Smooth muscle cell (in vitro differentiated cells): ENCODE measurements at regions not wholly inside any gene's neighbourhood (a gene's known extent, or its start where the extent isn't known, plus 50 kb on each side); places are given as distances from the start of the nearest gene placed in this dataset.

Experiments
- DNase-seq: peaks from one replicate; lab custom pipeline; 2025; ENCODE audit not compliant: unreplicated experiment; lab: John Stamatoyannopoulos, UW
- H2AFZ ChIP-seq: fragments of 200-600 bp; sonication (generic); 2 replicates; pipeline ENCODE4 v1.6.0; 2016; ENCODE audit warnings: antibody characterized with exemption, low read depth, mild to moderate bottlenecking
- H3F3A ChIP-seq: fragments of 200-600 bp; sonication (generic); 2 replicates; pipeline ENCODE4 v1.6.0; 2017; ENCODE audit warnings: antibody characterized with exemption, low read depth
- H3K27ac ChIP-seq: fragments of 200-600 bp; sonication (generic); 2 replicates; pipeline ENCODE4 v1.5.1; 2016; ENCODE audit warnings: low read depth, mild to moderate bottlenecking
- H3K27me3 ChIP-seq: fragments of 200-600 bp; sonication (generic); 2 replicates; pipeline ENCODE4 v1.6.1; 2016; ENCODE audit warnings: low read depth, mild to moderate bottlenecking
- H3K36me3 ChIP-seq: fragments of 200-600 bp; sonication (generic); 2 replicates; pipeline ENCODE4 v1.5.1; 2016; ENCODE audit warnings: low read depth
- H3K4me1 ChIP-seq: fragments of 200-600 bp; sonication (generic); 2 replicates; pipeline ENCODE4 v1.5.1; 2016; ENCODE audit warnings: low read depth
- H3K4me2 ChIP-seq: fragments of 200-600 bp; sonication (generic); 2 replicates; pipeline ENCODE4 v1.6.0; 2016; ENCODE audit warnings: mild to moderate bottlenecking
- H3K4me3 ChIP-seq: fragments of 200-600 bp; sonication (generic); 2 replicates; pipeline ENCODE4 v1.5.1; 2016; ENCODE audit warnings: mild to moderate bottlenecking
- H3K79me2 ChIP-seq: fragments of 200-600 bp; sonication (generic); 2 replicates; pipeline ENCODE4 v1.6.0; 2016; ENCODE audit warnings: low read depth, mild to moderate bottlenecking
- H3K9ac ChIP-seq: fragments of 200-600 bp; sonication (generic); 2 replicates; pipeline ENCODE4 v1.6.0; 2016; ENCODE audit warnings: low read depth
- H3K9me3 ChIP-seq: fragments of 200-600 bp; sonication (generic); replicated peaks from 2 replicates; pipeline ENCODE4 v1.5.1; 2016; ENCODE audit warnings: low read depth
- H4K20me1 ChIP-seq: fragments of 200-600 bp; sonication (generic); 2 replicates; pipeline ENCODE4 v1.6.0; 2016; ENCODE audit warnings: low read depth
- CTCF ChIP-seq: fragments of 200-600 bp; sonication (generic); IDR thresholded peaks from 2 replicates; pipeline ENCODE4 v1.5.1; 2017; ENCODE audit warnings: borderline replicate concordance, mild to moderate bottlenecking, antibody characterized with exemption; ENCODE audit not compliant: insufficient read depth, poor library complexity, severe bottlenecking
- WGBS: methylation state at CpG from one replicate; pipeline ENCODE4 v1.1.7; 2016; ENCODE audit warnings: low lambda C conversion rate; 5-methylcytosine and 5-hydroxymethylcytosine counted together

- TF ChIP-seq CTCF: no peak
- Histone ChIP-seq H3K9me3 (no peaks in the 10 kb centered on the region), H3K27me3 (no peaks in the 10 kb centered on the region), H3K79me2 (no peaks in the 10 kb centered on the region), H3F3A (no peaks in the 10 kb centered on the region), H3K4me3 (no peak overlapping the region), H3K4me2 (no peak overlapping the region), H3K9ac (no peak overlapping the region), H2AFZ (no peak overlapping the region), H3K27ac (no peak overlapping the region), H3K4me1 (no peaks in the 10 kb centered on the region), H3K36me3 (no peaks in the 10 kb centered on the region), H4K20me1 (no peaks in the 10 kb centered on the region)
- 54% methylated on average over 2 of the region's 2 CpGs for WGBS
- DNase-seq: no peak
Measured at GRCh38 chrX:42106556-42106955, 183.2 kb upstream of the CASK start.

DNA sequence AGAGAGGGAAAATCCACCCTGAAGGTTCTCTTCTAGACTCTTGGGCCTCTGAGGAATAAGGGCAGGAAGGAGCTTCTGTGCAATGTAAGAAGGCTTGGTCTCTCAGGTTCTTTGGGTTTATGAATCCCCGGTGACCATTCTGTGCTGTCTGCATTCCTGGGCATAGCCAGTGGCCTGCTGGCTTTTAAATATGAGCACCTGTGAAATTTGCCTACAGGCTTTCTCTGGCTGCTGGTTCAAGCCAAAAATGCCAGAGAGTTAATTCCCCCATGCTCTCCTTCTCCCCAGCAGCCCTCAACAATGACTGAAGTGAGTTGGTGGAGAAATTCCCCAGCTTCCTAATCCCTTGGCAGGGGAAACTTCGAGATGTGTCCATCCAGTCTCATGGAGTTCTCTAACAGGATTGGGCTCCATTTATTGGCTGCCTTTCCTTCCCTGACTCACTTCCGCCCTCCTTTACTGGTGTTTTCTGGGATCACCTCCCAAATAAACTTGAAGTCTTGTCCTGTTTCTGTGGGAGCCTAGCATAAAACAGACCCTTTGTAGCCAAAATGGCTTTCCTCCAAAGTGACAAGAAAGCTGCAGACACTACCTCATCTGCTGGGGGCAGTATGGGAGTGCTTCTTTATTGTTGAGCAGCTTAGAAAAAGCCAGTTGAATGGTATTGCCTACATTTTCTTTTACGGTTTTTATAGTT lies 179.4 kb upstream of the CASK start:
- Histone ChIP-seq H3F3A (no peaks in the 10 kb centered on the region), H3K4me3 (no peak overlapping the region), H3K27ac (no peak overlapping the region), H3K27me3 (no peaks in the 10 kb centered on the region), H3K9ac (no peak overlapping the region), H3K4me2 (no peak overlapping the region), H2AFZ (no peak overlapping the region), H4K20me1 (no peaks in the 10 kb centered on the region), H3K4me1 (no peaks in the 10 kb centered on the region), H3K79me2 (no peaks in the 10 kb centered on the region), H3K9me3 (no peaks in the 10 kb centered on the region), H3K36me3 (no peaks in the 10 kb centered on the region)
- no peak for TF ChIP-seq CTCF
- no peak for DNase-seq
- 90% methylated on average over 4 of the region's 4 CpGs for WGBS

DNA sequence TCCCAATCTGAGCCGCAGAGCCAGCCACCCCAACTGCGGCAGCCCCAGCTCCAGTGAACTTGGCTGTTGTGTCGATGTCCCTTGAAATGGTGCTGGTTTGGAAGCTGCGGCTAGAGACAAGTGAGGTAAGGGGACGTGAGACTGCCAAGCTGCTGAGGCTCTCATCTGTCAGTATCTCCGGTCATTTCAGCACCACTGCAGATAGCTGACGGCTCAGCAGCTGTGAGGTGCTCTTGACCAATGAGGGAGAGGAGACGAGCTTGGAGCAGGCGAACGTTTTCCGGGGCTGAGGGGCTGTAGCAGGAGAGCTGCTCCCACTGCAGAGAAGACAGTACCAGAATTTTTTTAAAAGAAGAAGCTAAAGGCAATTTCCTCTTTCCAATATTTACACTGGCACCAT lies 175.5 kb upstream of the CASK start:
- 64% methylated on average over 11 of the region's 11 CpGs for WGBS
- no peaks in the 10 kb centered on the region for H3K9me3 ChIP-seq
- no peak for TF ChIP-seq CTCF

GRCh38 chrX:42097486-42097885 lies 174.1 kb upstream of the CASK start:
- DNase-seq: no peak
- Histone ChIP-seq H3K36me3 (no peaks in the 10 kb centered on the region), H3K4me1 (peaks cover 9% of the 10 kb centered on the region), H3K9ac (no peak overlapping the region), H3K4me3 (no peak overlapping the region), H3K27ac (peak overlapping the region; percentile 87), H4K20me1 (no peaks in the 10 kb centered on the region), H3F3A (peaks cover 3% of the 10 kb centered on the region), H3K4me2 (peak overlapping the region; percentile 18), H3K9me3 (no peaks in the 10 kb centered on the region), H3K79me2 (no peaks in the 10 kb centered on the region), H3K27me3 (no peaks in the 10 kb centered on the region), H2AFZ (peak overlapping the region; percentile 57)
- WGBS: 83% methylated on average over 4 of the region's 4 CpGs
- no peak for TF ChIP-seq CTCF

More for the DNA sequence above, 175.5 kb upstream of the CASK start:
- Histone ChIP-seq H3K27me3 (no peaks in the 10 kb centered on the region), H3K4me1 (peaks cover 9% of the 10 kb centered on the region), H3K4me3 (no peak overlapping the region), H3K9ac (no peak overlapping the region), H3F3A (peaks cover 3% of the 10 kb centered on the region), H3K4me2 (no peak overlapping the region), H3K27ac (no peak overlapping the region), H3K36me3 (no peaks in the 10 kb centered on the region), H3K79me2 (no peaks in the 10 kb centered on the region), H2AFZ (no peak overlapping the region), H4K20me1 (no peaks in the 10 kb centered on the region)
- DNase-seq: no peak
